Astrocyte of the hippocampus (primary cell): ENCODE measurements at regions not wholly inside any gene's neighbourhood (a gene's known extent, or its start where the extent isn't known, plus 50 kb on each side); places are given as distances from the start of the nearest gene placed in this dataset.
"Not testable (repeated sequence)": the region's sequence is repeated elsewhere in the genome, so short reads cannot be mapped to it uniquely, and the experiment has no call there.

Experiments
- DNase-seq: peaks from one replicate; pipeline ENCODE4 v3.0.0; 2011; ENCODE audit warnings: low read depth, low spot score

DNA sequence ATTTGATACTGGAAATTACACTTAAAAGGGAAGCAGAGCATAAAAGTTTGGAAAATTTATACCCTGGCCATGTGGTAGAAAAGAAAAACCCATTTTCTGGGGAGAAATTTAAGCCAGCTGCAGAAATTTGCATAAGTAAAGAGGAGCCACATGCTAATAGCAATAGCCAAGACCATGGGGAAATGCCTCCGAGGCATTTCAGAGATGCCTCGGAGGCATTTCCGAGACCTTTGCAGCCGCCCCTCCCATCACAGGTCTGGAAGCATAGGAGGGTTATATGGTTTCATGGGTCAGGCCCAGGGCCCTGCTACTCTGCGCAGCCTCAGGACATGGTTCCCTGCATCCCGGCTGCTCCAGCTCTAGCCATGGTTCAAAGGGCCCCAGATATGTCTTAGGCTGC is 49.9 kb upstream of the NBPF11 start:
- DNase-seq, result not testable (repeated sequence)
